WTC11 (cell line): ENCODE measurements at regions not wholly inside any gene's neighbourhood (a gene's known extent, or its start where the extent isn't known, plus 50 kb on each side); places are given as distances from the start of the nearest gene placed in this dataset.

Source experiments
- ATAC-seq: fragments of 200-7000 bp; cut with Tn5 transposase; 2 replicates; pipeline ENCODE4 v1.10.0; 2021; ENCODE audit warnings: mild to moderate bottlenecking, moderate library complexity
- CTCF ChIA-PET: fragments of 300-600 bp; sonication (Branson Sonifier 250); formaldehyde crosslinking; loops from one replicate; lab custom pipeline; 2021; ENCODE audit warnings: antibody characterized with exemption; lab: Charles Lee
- POLR2A ChIA-PET: fragments of 350-600 bp; sonication (Branson Sonifier 250); formaldehyde crosslinking; loops from one replicate; lab custom pipeline; 2021; ENCODE audit warnings: antibody characterized with exemption; lab: Charles Lee
- DNase-seq: peaks from one replicate; pipeline ENCODE4 v3.0.0; 2021; ENCODE audit warnings: low spot score
- H3K27ac Mint-ChIP-seq: 2 replicates; pipeline ENCODE4 v1.8.0; 2021; ENCODE audit warnings: mixed read lengths
- H3K27me3 Mint-ChIP-seq: 2 replicates; pipeline ENCODE4 v1.8.0; 2021; ENCODE audit warnings: low read depth, mild to moderate bottlenecking, moderate library complexity, mixed read lengths
- H3K36me3 Mint-ChIP-seq: 2 replicates; pipeline ENCODE4 v1.8.0; 2021; ENCODE audit warnings: mixed read lengths
- H3K4me1 Mint-ChIP-seq: 2 replicates; pipeline ENCODE4 v1.8.0; 2022; ENCODE audit warnings: mixed read lengths
- H3K4me3 Mint-ChIP-seq: 2 replicates; pipeline ENCODE4 v1.8.0; 2021; ENCODE audit warnings: mild to moderate bottlenecking, moderate library complexity, mixed read lengths
- H3K9me3 Mint-ChIP-seq: 2 replicates; pipeline ENCODE4 v1.8.0; 2021; ENCODE audit warnings: mixed read lengths
- CREM ChIP-seq: sonication (generic); formaldehyde crosslinking; IDR thresholded peaks from 2 replicates; pipeline ENCODE4 v1.8.1; 2022; ENCODE audit warnings: mild to moderate bottlenecking, missing genetic modification reagents, moderate library complexity
- E2F4 ChIP-seq: sonication (generic); formaldehyde crosslinking; IDR thresholded peaks from 2 replicates; pipeline ENCODE4 v1.8.1; 2022; ENCODE audit warnings: low read depth, mild to moderate bottlenecking, moderate library complexity, missing genetic modification reagents, borderline replicate concordance
- E2F5 ChIP-seq: sonication (generic); formaldehyde crosslinking; IDR thresholded peaks from 2 replicates; pipeline ENCODE4 v1.8.1; 2022; ENCODE audit warnings: mild to moderate bottlenecking, moderate library complexity, missing genetic modification reagents
- ELF4 ChIP-seq: sonication (generic); formaldehyde crosslinking; IDR thresholded peaks from 2 replicates; pipeline ENCODE4 v1.8.1; 2022; ENCODE audit warnings: low read depth, mild to moderate bottlenecking, moderate library complexity, missing genetic modification reagents
- EMX1 ChIP-seq: fragments of 250-450 bp; sonication (Bioruptor Pico); IDR thresholded peaks from 2 replicates; pipeline ENCODE4 v1.8.0; 2021; ENCODE audit warnings: mild to moderate bottlenecking
- HMGXB4 ChIP-seq: sonication (generic); formaldehyde crosslinking; IDR thresholded peaks from 2 replicates; pipeline ENCODE4 v1.8.1; 2023; ENCODE audit warnings: mild to moderate bottlenecking, moderate library complexity, missing genetic modification reagents
- JAZF1 ChIP-seq: fragments of 250-450 bp; sonication (Bioruptor Pico); IDR thresholded peaks from 2 replicates; pipeline ENCODE4 v1.9.0; 2021; ENCODE audit warnings: moderate library complexity, mild to moderate bottlenecking, inconsistent platforms
- MAX ChIP-seq: sonication (generic); formaldehyde crosslinking; IDR thresholded peaks from 2 replicates; pipeline ENCODE4 v1.8.0; 2022; ENCODE audit warnings: mild to moderate bottlenecking, missing genetic modification reagents
- NR3C1 ChIP-seq: sonication (generic); formaldehyde crosslinking; conservative IDR thresholded peaks from 2 replicates; pipeline ENCODE4 v1.8.1; 2023; ENCODE audit warnings: low read depth, mild to moderate bottlenecking, missing genetic modification reagents
- PRRX2 ChIP-seq: fragments of 250-450 bp; sonication (Bioruptor Pico); IDR thresholded peaks from 2 replicates; pipeline ENCODE4 v1.8.0; 2021; ENCODE audit warnings: mild to moderate bottlenecking
- SOX15 ChIP-seq: fragments of 250-450 bp; sonication (Bioruptor Pico); IDR thresholded peaks from 2 replicates; pipeline ENCODE4 v1.9.0; 2021; ENCODE audit warnings: mild to moderate bottlenecking
- TP53 ChIP-seq: sonication (generic); formaldehyde crosslinking; IDR thresholded peaks from 2 replicates; pipeline ENCODE4 v1.8.1; 2023; ENCODE audit warnings: mild to moderate bottlenecking, missing genetic modification reagents
- USF1 ChIP-seq: sonication (generic); formaldehyde crosslinking; IDR thresholded peaks from 2 replicates; pipeline ENCODE4 v1.8.0; 2022; ENCODE audit warnings: mild to moderate bottlenecking, missing genetic modification reagents
- ZNF423 ChIP-seq: fragments of 250-450 bp; sonication (Bioruptor Pico); IDR thresholded peaks from 2 replicates; pipeline ENCODE4 v2.1.2; 2022; ENCODE audit warnings: mild to moderate bottlenecking, moderate library complexity
- TF ChIP-seq, protein P1 (sequence below): sonication (generic); formaldehyde crosslinking; conservative IDR thresholded peaks from 2 replicates; pipeline ENCODE4 v1.8.1; 2023; ENCODE audit warnings: mild to moderate bottlenecking, low read depth, missing genetic modification reagents, moderate library complexity

- TF ChIP-seq ELF4 (CRISPR knock-in tag) = no peak
- no peak for TF ChIP-seq EMX1 (CRISPR knock-in tag)
- TF ChIP-seq SOX15 (CRISPR knock-in tag) = no peak
- TF ChIP-seq PRRX2 = no peak
Observed at GRCh38 chr3:29169451-29169850, 111.4 kb upstream of the RBMS3 start (continued).

GRCh38 chr3:29171043-29171990, 109.6 kb upstream of the RBMS3 start:
- peaks cover 29% of the 10 kb centered on the region for H3K4me1 Mint-ChIP-seq
- POLR2A ChIA-PET = no interaction called here
- ATAC-seq (no peak), DNase-seq (no peak)
- H3K4me3 Mint-ChIP-seq = no peak overlapping the region
- TF ChIP-seq, protein P1, sequence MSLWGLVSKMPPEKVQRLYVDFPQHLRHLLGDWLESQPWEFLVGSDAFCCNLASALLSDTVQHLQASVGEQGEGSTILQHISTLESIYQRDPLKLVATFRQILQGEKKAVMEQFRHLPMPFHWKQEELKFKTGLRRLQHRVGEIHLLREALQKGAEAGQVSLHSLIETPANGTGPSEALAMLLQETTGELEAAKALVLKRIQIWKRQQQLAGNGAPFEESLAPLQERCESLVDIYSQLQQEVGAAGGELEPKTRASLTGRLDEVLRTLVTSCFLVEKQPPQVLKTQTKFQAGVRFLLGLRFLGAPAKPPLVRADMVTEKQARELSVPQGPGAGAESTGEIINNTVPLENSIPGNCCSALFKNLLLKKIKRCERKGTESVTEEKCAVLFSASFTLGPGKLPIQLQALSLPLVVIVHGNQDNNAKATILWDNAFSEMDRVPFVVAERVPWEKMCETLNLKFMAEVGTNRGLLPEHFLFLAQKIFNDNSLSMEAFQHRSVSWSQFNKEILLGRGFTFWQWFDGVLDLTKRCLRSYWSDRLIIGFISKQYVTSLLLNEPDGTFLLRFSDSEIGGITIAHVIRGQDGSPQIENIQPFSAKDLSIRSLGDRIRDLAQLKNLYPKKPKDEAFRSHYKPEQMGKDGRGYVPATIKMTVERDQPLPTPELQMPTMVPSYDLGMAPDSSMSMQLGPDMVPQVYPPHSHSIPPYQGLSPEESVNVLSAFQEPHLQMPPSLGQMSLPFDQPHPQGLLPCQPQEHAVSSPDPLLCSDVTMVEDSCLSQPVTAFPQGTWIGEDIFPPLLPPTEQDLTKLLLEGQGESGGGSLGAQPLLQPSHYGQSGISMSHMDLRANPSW (CRISPR knock-in tag) = no peak
- no peak overlapping the region for H3K27ac Mint-ChIP-seq
- H3K36me3 Mint-ChIP-seq = no peaks in the 10 kb centered on the region
- no peaks in the 10 kb centered on the region for H3K27me3 Mint-ChIP-seq
- H3K9me3 Mint-ChIP-seq = peaks cover 3% of the 10 kb centered on the region
- CTCF ChIA-PET = interaction anchor here (0.7 kb wide), 1 partner anchor 19 kb away, joined by 3 read pairs; no protein-coding TSS in a partner anchor

DNA sequence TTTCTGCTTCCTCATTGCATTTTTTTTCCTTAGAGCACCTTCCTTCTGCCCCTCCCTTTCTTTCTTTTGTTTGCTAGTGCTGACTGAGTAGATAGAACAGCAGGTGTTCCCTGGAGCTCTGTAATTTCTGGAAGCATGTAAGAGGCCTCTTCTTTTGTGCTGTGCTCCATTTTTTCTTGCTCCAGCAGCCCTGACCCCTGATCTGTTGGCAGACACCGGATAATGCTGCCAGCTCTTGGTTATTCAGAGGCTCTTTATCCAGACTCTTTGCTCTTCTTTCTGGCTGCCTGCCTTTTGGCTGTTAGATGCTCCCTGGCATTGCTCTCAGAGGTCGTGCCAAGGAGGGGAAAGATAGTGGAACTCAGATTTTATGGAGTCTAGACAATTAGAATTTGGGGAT, 104.4 kb upstream of the RBMS3 start:
- Mint-ChIP-seq H3K27me3 (no peaks in the 10 kb centered on the region), H3K36me3 (no peaks in the 10 kb centered on the region), H3K4me3 (no peak overlapping the region), H3K27ac (peak overlapping the region; percentile 55; the same call in 1 of the 2 replicates), H3K4me1 (peaks cover 37% of the 10 kb centered on the region)
- DNase-seq = no peak
- CTCF ChIA-PET = no interaction called here
- POLR2A ChIA-PET = no interaction called here
- ATAC-seq = peak; percentile 75
- TF ChIP-seq CREM (CRISPR knock-in tag) = no peak
- TF ChIP-seq, all 79 proteins: peak for 0
- peaks cover 6% of the 10 kb centered on the region for H3K9me3 Mint-ChIP-seq

DNA sequence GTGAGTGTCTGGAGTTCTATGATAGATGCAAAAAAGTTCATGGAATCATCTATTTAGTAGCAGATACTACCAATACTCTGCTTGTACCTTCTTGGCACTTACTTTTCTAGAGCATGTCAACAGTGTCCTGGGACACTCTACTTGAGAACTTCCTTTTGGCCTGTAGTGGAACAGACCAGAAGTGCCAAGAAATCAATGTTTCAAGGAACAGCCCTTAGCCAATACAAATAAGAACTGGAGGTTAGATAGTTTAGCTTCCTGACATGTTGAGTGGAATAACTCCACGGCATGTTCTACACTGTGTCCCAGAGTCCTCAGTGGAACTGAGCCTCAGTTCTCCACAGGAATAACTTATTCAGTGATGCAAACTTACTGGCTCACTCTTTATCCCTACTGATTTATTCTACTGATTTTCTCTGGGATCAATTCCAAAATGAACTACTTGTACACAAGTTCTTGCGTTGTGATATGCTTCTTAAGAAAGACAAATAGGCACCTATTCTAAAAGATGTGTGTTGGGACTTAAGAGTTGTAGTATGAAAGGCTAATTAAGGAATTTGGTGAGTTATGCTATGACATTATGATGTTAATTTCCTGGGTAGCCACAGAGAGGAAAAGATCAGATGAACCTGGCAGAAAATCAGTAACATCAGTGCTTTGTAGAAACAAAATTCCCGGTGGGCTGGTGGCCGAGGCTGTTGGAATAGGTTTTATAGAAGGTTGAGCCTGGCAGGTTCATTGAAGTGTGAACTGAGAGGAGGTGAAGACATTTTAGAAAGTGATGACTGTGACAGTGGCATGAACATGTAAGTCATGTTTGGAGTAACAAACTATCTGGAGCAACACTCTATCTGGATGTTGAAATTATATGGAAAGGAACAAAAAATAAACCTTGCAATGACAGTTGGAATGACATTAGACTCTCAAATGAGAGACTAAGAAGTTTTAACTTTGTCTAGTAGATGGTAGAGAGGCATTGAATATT, 101.8 kb upstream of the RBMS3 start:
- no peak overlapping the region for H3K4me3 Mint-ChIP-seq
- ChIA-PET POLR2A (no interaction called here), CTCF (no interaction called here)
- TF ChIP-seq JAZF1 (CRISPR knock-in tag) = no peak
- peaks cover 3% of the 10 kb centered on the region for H3K9me3 Mint-ChIP-seq
- no peaks in the 10 kb centered on the region for H3K36me3 Mint-ChIP-seq
- ATAC-seq (no peak), DNase-seq (no peak)
- H3K27ac Mint-ChIP-seq = no peak overlapping the region
- no peaks in the 10 kb centered on the region for H3K27me3 Mint-ChIP-seq
- H3K4me1 Mint-ChIP-seq = peaks cover 32% of the 10 kb centered on the region

- no peak for ATAC-seq
- CTCF ChIA-PET = no interaction called here
- Mint-ChIP-seq H3K9me3 (peaks cover 3% of the 10 kb centered on the region; the same call in 1 of the 2 replicates), H3K27me3 (no peaks in the 10 kb centered on the region), H3K36me3 (no peaks in the 10 kb centered on the region), H3K27ac (no peak overlapping the region), H3K4me3 (no peak overlapping the region), H3K4me1 (peaks cover 18% of the 10 kb centered on the region)
- POLR2A ChIA-PET = no interaction called here
- no peak for DNase-seq
- TF ChIP-seq USF1 = no peak
- no peak for TF ChIP-seq NR3C1 (CRISPR knock-in tag)
- no peak for TF ChIP-seq MAX (CRISPR knock-in tag)
- TF ChIP-seq ZNF423 (CRISPR knock-in tag) = no peak
- no peak for TF ChIP-seq HMGXB4 (CRISPR knock-in tag)
- TF ChIP-seq E2F5 (CRISPR knock-in tag) = no peak
- TF ChIP-seq TP53 = no peak
- TF ChIP-seq E2F4 = no peak
Observed at GRCh38 chr3:29181149-29181780, 99.6 kb upstream of the RBMS3 start.
